ENCODE measurements at regions not wholly inside any gene's neighbourhood (a gene's known extent, or its start where the extent isn't known, plus 50 kb on each side); places are given as distances from the start of the nearest gene placed in this dataset.

- no peak overlapping the region for H3K4me3 ChIP-seq (ENCODE audit: low read depth, low read length)
- DNase-seq (ENCODE audit: low read depth), result no peak
- TF ChIP-seq CTCF (IDR thresholded peaks at IDR 0.05; ENCODE audit: insufficient read depth, low read depth, low read length, missing control alignments), result no peak
Observed at GRCh38 chr20:11687546-11688292, 230.0 kb upstream of the BTBD3 start.

GRCh38 chr20:11689262-11689661, 228.4 kb upstream of the BTBD3 start:
- no peak for TF ChIP-seq CTCF (IDR thresholded peaks at IDR 0.05; ENCODE audit: insufficient read depth, low read depth, low read length, missing control alignments)
- DNase-seq (ENCODE audit: low read depth), result no peak
- no peak overlapping the region for H3K4me3 ChIP-seq (ENCODE audit: low read depth, low read length)

GRCh38 chr20:11691766-11692165, 225.9 kb upstream of the BTBD3 start:
- TF ChIP-seq CTCF (IDR thresholded peaks at IDR 0.05; ENCODE audit: insufficient read depth, low read depth, low read length, missing control alignments), result no peak
- no peak for DNase-seq (ENCODE audit: low read depth)
- H3K4me3 ChIP-seq (ENCODE audit: low read depth, low read length), result no peak overlapping the region

- H3K4me3 ChIP-seq (ENCODE audit: low read depth, low read length), result no peak overlapping the region
- TF ChIP-seq CTCF (IDR thresholded peaks at IDR 0.05; ENCODE audit: insufficient read depth, low read depth, low read length, missing control alignments), result no peak
- DNase-seq (ENCODE audit: low read depth), result no peak
Observed at GRCh38 chr20:11692567-11692966, 225.1 kb upstream of the BTBD3 start.

GRCh38 chr20:11694467-11694866, 223.2 kb upstream of the BTBD3 start:
- no peak for DNase-seq (ENCODE audit: low read depth)
- no peak overlapping the region for H3K4me3 ChIP-seq (ENCODE audit: low read depth, low read length)
- TF ChIP-seq CTCF (IDR thresholded peaks at IDR 0.05; ENCODE audit: insufficient read depth, low read depth, low read length, missing control alignments), result no peak

- TF ChIP-seq CTCF (IDR thresholded peaks at IDR 0.05; ENCODE audit: insufficient read depth, low read depth, low read length, missing control alignments), result no peak
- no peak overlapping the region for H3K4me3 ChIP-seq (ENCODE audit: low read depth, low read length)
- DNase-seq (ENCODE audit: low read depth), result no peak
Observed at GRCh38 chr20:11697055-11697454, 220.6 kb upstream of the BTBD3 start.

GRCh38 chr20:11697646-11698045, 220.0 kb upstream of the BTBD3 start:
- no peak for TF ChIP-seq CTCF (IDR thresholded peaks at IDR 0.05; ENCODE audit: insufficient read depth, low read depth, low read length, missing control alignments)
- no peak overlapping the region for H3K4me3 ChIP-seq (ENCODE audit: low read depth, low read length)
- no peak for DNase-seq (ENCODE audit: low read depth)
